H9 (cell line): ENCODE measurements at regions not wholly inside any gene's neighbourhood (a gene's known extent, or its start where the extent isn't known, plus 50 kb on each side); places are given as distances from the start of the nearest gene placed in this dataset.

Experiments used
- DNase-seq: peaks from one replicate; pipeline ENCODE4 v3.0.0-alpha.2; 2017
- H2AFZ ChIP-seq: one replicate; pipeline ENCODE4 v1.6.1; 2013; ENCODE audit warnings: mild to moderate bottlenecking, low read length, control low read depth, moderate library complexity
- H2AK5ac ChIP-seq: 2 replicates; pipeline ENCODE4 v1.6.1; 2013; ENCODE audit warnings: low read length, control low read depth, mixed read lengths; ENCODE audit not compliant: insufficient read length
- H2BK120ac ChIP-seq: one replicate; pipeline ENCODE4 v1.6.1; 2013; ENCODE audit warnings: low read depth, mild to moderate bottlenecking, low read length, control low read depth, inconsistent platforms; ENCODE audit not compliant: poor library complexity, severe bottlenecking
- H2BK12ac ChIP-seq: 2 replicates; pipeline ENCODE4 v1.6.1; 2013; ENCODE audit warnings: low read length, control low read depth, mixed read lengths, low read depth; ENCODE audit not compliant: insufficient read length
- H2BK15ac ChIP-seq: 2 replicates; pipeline ENCODE4 v1.6.1; 2013; ENCODE audit warnings: low read depth, low read length, control low read depth
- H2BK20ac ChIP-seq: one replicate; pipeline ENCODE4 v1.6.1; 2013; ENCODE audit warnings: low read depth, mild to moderate bottlenecking, low read length, control low read depth, inconsistent platforms; ENCODE audit not compliant: poor library complexity, severe bottlenecking
- H2BK5ac ChIP-seq: 2 replicates; pipeline ENCODE4 v1.6.1; 2013; ENCODE audit warnings: low read length, control low read depth, mixed read lengths; ENCODE audit not compliant: insufficient read length
- H3K14ac ChIP-seq: 2 replicates; pipeline ENCODE4 v1.6.1; 2013; ENCODE audit warnings: low read length, control low read depth; ENCODE audit not compliant: insufficient read depth
- H3K18ac ChIP-seq: 2 replicates; pipeline ENCODE4 v1.6.1; 2013; ENCODE audit warnings: low read depth, mild to moderate bottlenecking, mixed read lengths, low read length, control low read depth; ENCODE audit not compliant: insufficient read length
- H3K23ac ChIP-seq: 2 replicates; pipeline ENCODE4 v1.6.1; 2013; ENCODE audit warnings: low read length, control low read depth, mixed read lengths, low read depth; ENCODE audit not compliant: insufficient read length
- H3K23me2 ChIP-seq: 2 replicates; pipeline ENCODE4 v1.6.1; 2013; ENCODE audit warnings: low read depth, mild to moderate bottlenecking, mixed read lengths, low read length, control low read depth; ENCODE audit not compliant: insufficient read length, poor library complexity, severe bottlenecking
- H3K27ac ChIP-seq: 2 replicates; pipeline ENCODE4 v1.5.1; 2013; ENCODE audit warnings: low read length, control low read depth, mixed read lengths, low read depth; ENCODE audit not compliant: insufficient read length
- H3K27me3 ChIP-seq: 2 replicates; pipeline ENCODE4 v1.6.1; 2013; ENCODE audit warnings: low read length, control low read depth, inconsistent platforms; ENCODE audit not compliant: insufficient read depth
- H3K4ac ChIP-seq: 2 replicates; pipeline ENCODE4 v1.6.1; 2013; ENCODE audit warnings: low read depth, mild to moderate bottlenecking, control low read depth, inconsistent platforms, low read length, moderate library complexity
- H3K4me1 ChIP-seq: 2 replicates; pipeline ENCODE4 v1.6.1; 2013; ENCODE audit warnings: low read length, control low read depth, inconsistent platforms; ENCODE audit not compliant: insufficient read depth
- H3K4me2 ChIP-seq: 2 replicates; pipeline ENCODE4 v1.6.1; 2013; ENCODE audit warnings: low read length, control low read depth, mixed read lengths; ENCODE audit not compliant: insufficient read length, insufficient read depth
- H3K56ac ChIP-seq: 2 replicates; pipeline ENCODE4 v1.6.1; 2013; ENCODE audit warnings: low read depth, mild to moderate bottlenecking, mixed read lengths, low read length, control low read depth; ENCODE audit not compliant: insufficient read length
- H3K79me1 ChIP-seq: 2 replicates; pipeline ENCODE4 v1.6.1; 2013; ENCODE audit warnings: low read depth, mild to moderate bottlenecking, moderate library complexity, low read length, control low read depth, inconsistent platforms; ENCODE audit not compliant: insufficient read depth, poor library complexity, severe bottlenecking
- H3K79me2 ChIP-seq: 2 replicates; pipeline ENCODE4 v1.6.1; 2013; ENCODE audit warnings: low read length, control low read depth, inconsistent platforms; ENCODE audit not compliant: insufficient read depth
- H3K9ac ChIP-seq: 2 replicates; pipeline ENCODE4 v1.6.1; 2013; ENCODE audit warnings: low read length, control low read depth, mixed read lengths; ENCODE audit not compliant: insufficient read length; ENCODE audit errors: extremely low read depth
- H3K9me3 ChIP-seq: one replicate; pipeline ENCODE4 v1.6.1; 2013; ENCODE audit warnings: low read depth, low read length, inconsistent platforms; ENCODE audit not compliant: control insufficient read depth
- H3T11ph ChIP-seq: one replicate; pipeline ENCODE4 v1.6.1; 2013; ENCODE audit warnings: mild to moderate bottlenecking, low read length, control low read depth, inconsistent platforms
- H4K20me1 ChIP-seq: one replicate; pipeline ENCODE4 v1.6.1; 2013; ENCODE audit not compliant: control insufficient read depth, insufficient read length, insufficient read depth
- H4K5ac ChIP-seq: 2 replicates; pipeline ENCODE4 v1.6.1; 2013; ENCODE audit warnings: low read depth, mild to moderate bottlenecking, mixed read lengths, low read length, control low read depth; ENCODE audit not compliant: insufficient read length
- H4K8ac ChIP-seq: replicated peaks from 2 replicates; pipeline ENCODE4 v1.6.1; 2013; ENCODE audit warnings: low read length, control low read depth, mixed read lengths, low read depth; ENCODE audit not compliant: insufficient read length
- H4K91ac ChIP-seq: 2 replicates; pipeline ENCODE4 v1.6.1; 2013; ENCODE audit warnings: low read depth, mild to moderate bottlenecking, moderate library complexity, mixed read lengths, low read length, control low read depth; ENCODE audit not compliant: insufficient read length
- H3K27ac Mint-ChIP-seq, 3 experiments: 2 replicates in 2 of 3; 3 replicates in 1 of 3; pipeline ENCODE4 v1.8.0; 2020 to 2021; ENCODE audit warnings: mixed read lengths in 3 of 3, mild to moderate bottlenecking in 1 of 3, moderate library complexity in 1 of 3
- H3K27me3 Mint-ChIP-seq: 2 replicates; pipeline ENCODE4 v1.8.0; 2021; ENCODE audit warnings: low read depth, mild to moderate bottlenecking, moderate library complexity, mixed read lengths
- H3K36me3 Mint-ChIP-seq, 3 experiments: 2 replicates in 2 of 3; 3 replicates in 1 of 3; pipeline ENCODE4 v1.8.0; 2020 to 2021; ENCODE audit warnings: low read depth in 3 of 3, mixed read lengths in 3 of 3; ENCODE audit not compliant: insufficient read depth in 1 of 3
- H3K4me1 Mint-ChIP-seq, 2 experiments: 2 replicates each; pipeline ENCODE4 v1.8.0; 2020; ENCODE audit warnings: mixed read lengths in 2 of 2
- H3K4me3 Mint-ChIP-seq, 2 experiments: 2 replicates in 1 of 2; 3 replicates in 1 of 2; pipeline ENCODE4 v1.8.0; 2020 to 2021; ENCODE audit warnings: mild to moderate bottlenecking in 2 of 2, mixed read lengths in 2 of 2, moderate library complexity in 1 of 2
- H3K9me3 Mint-ChIP-seq, 2 experiments: 2 replicates in 1 of 2; 3 replicates in 1 of 2; pipeline ENCODE4 v1.8.0; 2020; ENCODE audit warnings: mild to moderate bottlenecking in 2 of 2, mixed read lengths in 2 of 2, moderate library complexity in 1 of 2
- CTCF ChIP-seq: fragments of 200-600 bp; sonication (generic); conservative IDR thresholded peaks from 3 replicates; pipeline ENCODE4 v1.8.0; 2021; ENCODE audit warnings: antibody characterized with exemption, mild to moderate bottlenecking
- WGBS: extraction: QIAGEN DNeasy Blood & Tissue Kit; methylation state at CpG from one replicate; pipeline ENCODE4 v1.1.7; 2013; ENCODE audit warnings: missing lambda C conversion rate, low lambda C conversion rate, mixed read lengths; ENCODE audit not compliant: insufficient read length; ENCODE audit errors: extremely low coverage; 5-methylcytosine and 5-hydroxymethylcytosine counted together

- H3K79me2 ChIP-seq: no peaks in the 10 kb centered on the region
- H3K4ac ChIP-seq: no peak overlapping the region
- H4K5ac ChIP-seq: no peak overlapping the region
- H3K18ac ChIP-seq: no peak overlapping the region
- no peak overlapping the region for H4K91ac ChIP-seq
- no peaks in the 10 kb centered on the region for H3K27me3 ChIP-seq
- H2AK5ac ChIP-seq: no peak overlapping the region
- no peak overlapping the region for H4K8ac ChIP-seq
- no peak overlapping the region for H2BK5ac ChIP-seq
- H2BK15ac ChIP-seq: no peak overlapping the region
- H2BK120ac ChIP-seq: no peak overlapping the region
- no peaks in the 10 kb centered on the region for H3K4me1 ChIP-seq
- H3K23ac ChIP-seq: no peak overlapping the region
- H4K20me1 ChIP-seq: no peaks in the 10 kb centered on the region
- H3K9ac ChIP-seq: no peak overlapping the region
- Mint-ChIP-seq H3K4me1 (peaks cover 6 to 7% of the 10 kb centered on the region in 2 experiments), H3K4me3 (no peak overlapping the region), H3K27me3 (no peaks in the 10 kb centered on the region), H3K27ac (no peak overlapping the region), H3K9me3 (peaks cover 0 to 5% of the 10 kb centered on the region in 2 experiments; a peak in 4 of 5 replicates), H3K36me3 (peaks cover 0 to 5% (median 4%) of the 10 kb centered on the region in 3 experiments; a peak in 2 of 7 replicates)
- WGBS: no CpG with 5 or more reads among the region's 4 CpGs
- no peak overlapping the region for H3K14ac ChIP-seq
- H2AFZ ChIP-seq: no peak overlapping the region
- TF ChIP-seq CTCF: no peak
- no peak overlapping the region for H2BK12ac ChIP-seq
- no peak overlapping the region for H3K27ac ChIP-seq
- H3K56ac ChIP-seq: no peak overlapping the region
- no peak for DNase-seq
- H2BK20ac ChIP-seq: no peak overlapping the region
- no peaks in the 10 kb centered on the region for H3K9me3 ChIP-seq
- H3T11ph ChIP-seq: no peak overlapping the region
- no peak overlapping the region for H3K4me2 ChIP-seq
- no peaks in the 10 kb centered on the region for H3K79me1 ChIP-seq
- H3K23me2 ChIP-seq: no peaks in the 10 kb centered on the region
Measured at GRCh38 chr10:20455774-20456173, 441.3 kb downstream of the NEBL start.
